HG02852 (cell line): ENCODE measurements at regions not wholly inside any gene's neighbourhood (a gene's known extent, or its start where the extent isn't known, plus 50 kb on each side); places are given as distances from the start of the nearest gene placed in this dataset.

Source experiments
- ATAC-seq: cut with Tn5 transposase; IDR thresholded peaks from one replicate; pipeline ENCODE4 v1.9.1; 2021; ENCODE audit warnings: mild to moderate bottlenecking, moderate library complexity; ENCODE audit not compliant: unreplicated experiment

GRCh38 chr2:195021711-195022507 is 635.1 kb upstream of the SLC39A10 start:
- peak; percentile 79 for ATAC-seq

GRCh38 chr2:195018462-195018861 is 638.6 kb upstream of the SLC39A10 start:
- ATAC-seq, result no peak

- no peak for ATAC-seq
Observed at GRCh38 chr2:195017890-195018289, 639.1 kb upstream of the SLC39A10 start.

GRCh38 chr2:195016841-195017240 is 640.2 kb upstream of the SLC39A10 start:
- ATAC-seq, result no peak

- ATAC-seq, result no peak
Observed at GRCh38 chr2:195009202-195009601, 647.8 kb upstream of the SLC39A10 start.

GRCh38 chr2:195006856-195007255 is 650.2 kb upstream of the SLC39A10 start:
- no peak for ATAC-seq

- ATAC-seq, result no peak
Observed at GRCh38 chr2:195003881-195004471, 653.0 kb upstream of the SLC39A10 start.

- no peak for ATAC-seq
Observed at GRCh38 chr2:195001924-195002323, 655.1 kb upstream of the SLC39A10 start.

GRCh38 chr2:194999771-195000170 is 657.3 kb upstream of the SLC39A10 start:
- ATAC-seq, result no peak

- no peak for ATAC-seq
Observed at GRCh38 chr2:194992648-194993047, 664.4 kb upstream of the SLC39A10 start.

GRCh38 chr2:194985258-194985657 is 671.8 kb upstream of the SLC39A10 start:
- no peak for ATAC-seq

GRCh38 chr2:194962254-194962653 is 694.8 kb upstream of the SLC39A10 start:
- ATAC-seq, result no peak

- no peak for ATAC-seq
Observed at GRCh38 chr2:194954218-194954617, 702.8 kb upstream of the SLC39A10 start.

GRCh38 chr2:194946826-194947225 is 710.2 kb upstream of the SLC39A10 start:
- no peak for ATAC-seq

GRCh38 chr2:194938066-194938465 is 719.0 kb upstream of the SLC39A10 start:
- ATAC-seq, result no peak

- no peak for ATAC-seq
Observed at GRCh38 chr2:194927489-194927888, 729.5 kb upstream of the SLC39A10 start.

GRCh38 chr2:194926873-194927272 is 730.2 kb upstream of the SLC39A10 start:
- ATAC-seq, result no peak

GRCh38 chr2:194925742-194926141 is 731.3 kb upstream of the SLC39A10 start:
- ATAC-seq, result no peak

- no peak for ATAC-seq
Observed at GRCh38 chr2:194917519-194917918, 739.5 kb upstream of the SLC39A10 start.

- no peak for ATAC-seq
Observed at GRCh38 chr2:194915485-194915884, 741.5 kb upstream of the SLC39A10 start.

GRCh38 chr2:194907569-194907968 is 749.5 kb upstream of the SLC39A10 start:
- no peak for ATAC-seq

GRCh38 chr2:194896871-194897270 is 760.2 kb upstream of the SLC39A10 start:
- ATAC-seq, result no peak

GRCh38 chr2:194883711-194884110 is 773.3 kb upstream of the SLC39A10 start:
- ATAC-seq, result no peak
